ENCODE measurements at regions not wholly inside any gene's neighbourhood (a gene's known extent, or its start where the extent isn't known, plus 50 kb on each side); places are given as distances from the start of the nearest gene placed in this dataset.

DNA sequence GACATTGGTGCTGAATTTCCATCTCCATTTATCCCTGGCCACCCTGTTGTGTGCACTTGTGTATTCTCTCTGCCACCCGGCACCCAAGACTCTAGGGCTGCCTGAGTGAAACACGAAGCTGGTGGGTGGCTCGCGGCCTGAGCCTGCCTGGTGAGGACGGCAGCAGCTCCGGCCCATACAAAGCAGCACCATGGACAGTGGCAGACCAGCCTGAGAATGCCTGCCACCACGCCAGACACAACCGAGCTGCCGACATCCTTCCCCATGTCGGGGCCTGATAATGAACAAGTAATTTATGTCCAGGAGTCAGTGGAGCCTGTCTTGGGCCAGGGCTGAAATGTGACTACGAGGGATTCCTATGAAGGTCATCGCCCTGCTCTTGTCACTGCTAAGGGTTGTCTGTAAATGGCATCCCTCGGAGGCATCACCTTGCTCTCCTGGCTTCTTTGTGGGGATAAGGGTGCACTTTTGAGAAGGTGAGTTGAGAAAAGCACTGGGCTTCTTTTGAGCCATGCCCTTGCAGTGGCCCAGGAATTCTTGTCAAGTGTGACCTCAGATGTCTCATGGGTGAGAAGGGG, 175.7 kb downstream of the MELK start:
- DNase-seq: peak in 2 of 3 experiments; percentile 5 to 12
- H3K27me3 Mint-ChIP-seq: peaks cover 75 to 99% of the 10 kb centered on the region in 2 donors
- H3K36me3 Mint-ChIP-seq (ENCODE audit: insufficient read depth): peaks cover 2% of the 10 kb centered on the region
- H3K9me3 Mint-ChIP-seq: no peaks in the 10 kb centered on the region
- no peak for ATAC-seq (replicated peaks)
- peaks cover 0 to 2% of the 10 kb centered on the region in 2 donors for H3K4me1 Mint-ChIP-seq (ENCODE audit: low read depth in 2 of 2)
- H3K4me3 Mint-ChIP-seq: no peak overlapping the region
- H3K27ac Mint-ChIP-seq: no peak overlapping the region

GRCh38 chr9:36749461-36749860, 176.8 kb downstream of the MELK start:
- H3K4me1 Mint-ChIP-seq (ENCODE audit: low read depth in 2 of 2): peaks cover 0 to 2% of the 10 kb centered on the region in 2 donors
- H3K27ac Mint-ChIP-seq: no peak overlapping the region
- no peaks in the 10 kb centered on the region for H3K9me3 Mint-ChIP-seq
- ATAC-seq (replicated peaks) (no peak), DNase-seq (no peak)
- H3K4me3 Mint-ChIP-seq: no peak overlapping the region
- peaks cover 2% of the 10 kb centered on the region for H3K36me3 Mint-ChIP-seq (ENCODE audit: insufficient read depth)
- H3K27me3 Mint-ChIP-seq: peaks cover 79 to 99% of the 10 kb centered on the region in 2 donors

DNA sequence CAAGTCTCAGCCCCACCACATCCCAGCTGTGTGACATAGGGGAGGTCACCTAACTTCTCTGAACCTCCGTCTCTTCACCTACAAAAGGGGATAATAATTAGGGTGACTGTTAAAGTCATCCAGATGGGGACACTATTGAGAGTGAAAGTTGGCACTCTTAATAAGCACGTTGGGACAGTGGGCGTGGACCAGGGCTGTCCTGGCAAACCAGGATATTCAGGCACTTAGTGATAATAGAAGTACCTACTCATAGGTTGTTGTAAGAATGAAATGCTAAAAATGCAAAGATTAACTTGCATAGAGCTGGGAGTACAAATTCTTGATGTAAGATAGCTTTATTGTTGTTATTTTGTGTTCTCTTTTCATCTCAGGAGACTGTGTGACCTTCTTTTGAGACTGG, 177.9 kb downstream of the MELK start:
- H3K36me3 Mint-ChIP-seq (ENCODE audit: insufficient read depth): peaks cover 2% of the 10 kb centered on the region
- peaks cover 82 to 99% of the 10 kb centered on the region in 2 donors for H3K27me3 Mint-ChIP-seq
- no peaks in the 10 kb centered on the region for H3K9me3 Mint-ChIP-seq
- H3K4me3 Mint-ChIP-seq: no peak overlapping the region
- DNase-seq: no peak
- ATAC-seq (replicated peaks): no peak
- H3K4me1 Mint-ChIP-seq (ENCODE audit: low read depth in 2 of 2): peaks cover 0 to 2% of the 10 kb centered on the region in 2 donors
- H3K27ac Mint-ChIP-seq: no peak overlapping the region

GRCh38 chr9:36755019-36755418, 182.3 kb downstream of the MELK start:
- H3K27ac Mint-ChIP-seq: no peak overlapping the region
- ATAC-seq (replicated peaks) (no peak), DNase-seq (no peak)
- H3K4me1 Mint-ChIP-seq (ENCODE audit: low read depth in 2 of 2): no peaks in the 10 kb centered on the region
- H3K4me3 Mint-ChIP-seq: no peak overlapping the region
- H3K27me3 Mint-ChIP-seq: peaks cover 68 to 98% of the 10 kb centered on the region in 2 donors
- H3K9me3 Mint-ChIP-seq: no peaks in the 10 kb centered on the region
- H3K36me3 Mint-ChIP-seq (ENCODE audit: insufficient read depth): peaks cover 2% of the 10 kb centered on the region

GRCh38 chr9:36759141-36759540, 186.4 kb downstream of the MELK start:
- H3K4me3 Mint-ChIP-seq: no peak overlapping the region
- DNase-seq: no peak
- H3K27ac Mint-ChIP-seq: no peak overlapping the region
- no peaks in the 10 kb centered on the region for H3K4me1 Mint-ChIP-seq (ENCODE audit: low read depth in 2 of 2)
- H3K36me3 Mint-ChIP-seq (ENCODE audit: insufficient read depth): no peaks in the 10 kb centered on the region
- ATAC-seq (replicated peaks): no peak
- H3K9me3 Mint-ChIP-seq: no peaks in the 10 kb centered on the region
- peaks cover 53 to 83% of the 10 kb centered on the region in 2 donors for H3K27me3 Mint-ChIP-seq

GRCh38 chr9:36759976-36760375, 187.3 kb downstream of the MELK start:
- DNase-seq (no peak), ATAC-seq (replicated peaks) (no peak)
- H3K36me3 Mint-ChIP-seq (ENCODE audit: insufficient read depth): no peaks in the 10 kb centered on the region
- H3K4me1 Mint-ChIP-seq (ENCODE audit: low read depth in 2 of 2): no peaks in the 10 kb centered on the region
- H3K27me3 Mint-ChIP-seq: peaks cover 45 to 75% of the 10 kb centered on the region in 2 donors
- no peak overlapping the region for H3K27ac Mint-ChIP-seq
- H3K4me3 Mint-ChIP-seq: no peak overlapping the region
- no peaks in the 10 kb centered on the region for H3K9me3 Mint-ChIP-seq

- no peaks in the 10 kb centered on the region for H3K9me3 Mint-ChIP-seq
- no peak overlapping the region for H3K27ac Mint-ChIP-seq
- DNase-seq (no peak), ATAC-seq (replicated peaks) (no peak)
- peaks cover 37 to 66% of the 10 kb centered on the region in 2 donors for H3K27me3 Mint-ChIP-seq
- no peaks in the 10 kb centered on the region for H3K4me1 Mint-ChIP-seq (ENCODE audit: low read depth in 2 of 2)
- H3K36me3 Mint-ChIP-seq (ENCODE audit: insufficient read depth): no peaks in the 10 kb centered on the region
- no peak overlapping the region for H3K4me3 Mint-ChIP-seq
Observed at GRCh38 chr9:36760667-36761420, 188.1 kb downstream of the MELK start.

- H3K27ac Mint-ChIP-seq: no peak overlapping the region
- H3K9me3 Mint-ChIP-seq: no peaks in the 10 kb centered on the region
- DNase-seq: no peak
Observed at GRCh38 chr9:36762958-36763357, 190.3 kb downstream of the MELK start.

GRCh38 chr9:36763778-36764177, 191.1 kb downstream of the MELK start:
- H3K9me3 Mint-ChIP-seq: no peaks in the 10 kb centered on the region
- H3K4me1 Mint-ChIP-seq (ENCODE audit: low read depth in 2 of 2): peaks cover 0 to 7% of the 10 kb centered on the region in 2 donors

More at GRCh38 chr9:36762958-36763357, 190.3 kb downstream of the MELK start:
- Mint-ChIP-seq H3K4me1 (ENCODE audit: low read depth in 2 of 2) (peaks cover 0 to 7% of the 10 kb centered on the region in 2 donors), H3K36me3 (ENCODE audit: insufficient read depth) (no peaks in the 10 kb centered on the region), H3K27me3 (peaks cover 33 to 46% of the 10 kb centered on the region in 2 donors), H3K4me3 (no peak overlapping the region)
- no peak for ATAC-seq (replicated peaks)

GRCh38 chr9:36764364-36765076, 191.8 kb downstream of the MELK start:
- Mint-ChIP-seq H3K4me3 (no peak overlapping the region), H3K9me3 (no peaks in the 10 kb centered on the region), H3K27me3 (peaks cover 30 to 37% of the 10 kb centered on the region in 2 donors), H3K27ac (no peak overlapping the region), H3K4me1 (ENCODE audit: low read depth in 2 of 2) (peaks cover 0 to 7% of the 10 kb centered on the region in 2 donors), H3K36me3 (ENCODE audit: insufficient read depth) (no peaks in the 10 kb centered on the region)
- DNase-seq: no peak
- no peak for ATAC-seq (replicated peaks)

More at GRCh38 chr9:36763778-36764177, 191.1 kb downstream of the MELK start:
- DNase-seq (no peak), ATAC-seq (replicated peaks) (no peak)
- Mint-ChIP-seq H3K27ac (no peak overlapping the region), H3K4me3 (no peak overlapping the region), H3K36me3 (ENCODE audit: insufficient read depth) (no peaks in the 10 kb centered on the region), H3K27me3 (peaks cover 30 to 38% of the 10 kb centered on the region in 2 donors)

DNA sequence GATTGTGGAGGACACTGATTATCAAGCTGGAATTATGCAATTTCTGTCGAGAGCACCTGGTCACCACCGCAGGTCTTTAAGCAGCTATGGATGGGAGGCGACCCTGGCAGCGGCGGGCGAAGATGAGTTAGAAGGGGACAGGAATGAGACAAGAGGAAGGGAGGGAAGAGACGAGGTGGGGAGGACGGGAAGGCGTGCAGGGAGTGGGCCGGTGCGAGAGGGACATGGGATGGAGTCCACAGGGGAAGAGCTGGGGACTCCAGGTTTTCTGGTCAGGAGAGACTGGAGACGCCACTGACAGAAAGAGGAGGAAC, 192.3 kb downstream of the MELK start:
- ATAC-seq (replicated peaks) (no peak), DNase-seq (no peak)
- Mint-ChIP-seq H3K4me1 (ENCODE audit: low read depth in 2 of 2) (peaks cover 0 to 7% of the 10 kb centered on the region in 2 donors), H3K27me3 (peaks cover 30 to 37% of the 10 kb centered on the region in 2 donors), H3K36me3 (ENCODE audit: insufficient read depth) (no peaks in the 10 kb centered on the region), H3K9me3 (no peaks in the 10 kb centered on the region), H3K4me3 (no peak overlapping the region), H3K27ac (no peak overlapping the region)

DNA sequence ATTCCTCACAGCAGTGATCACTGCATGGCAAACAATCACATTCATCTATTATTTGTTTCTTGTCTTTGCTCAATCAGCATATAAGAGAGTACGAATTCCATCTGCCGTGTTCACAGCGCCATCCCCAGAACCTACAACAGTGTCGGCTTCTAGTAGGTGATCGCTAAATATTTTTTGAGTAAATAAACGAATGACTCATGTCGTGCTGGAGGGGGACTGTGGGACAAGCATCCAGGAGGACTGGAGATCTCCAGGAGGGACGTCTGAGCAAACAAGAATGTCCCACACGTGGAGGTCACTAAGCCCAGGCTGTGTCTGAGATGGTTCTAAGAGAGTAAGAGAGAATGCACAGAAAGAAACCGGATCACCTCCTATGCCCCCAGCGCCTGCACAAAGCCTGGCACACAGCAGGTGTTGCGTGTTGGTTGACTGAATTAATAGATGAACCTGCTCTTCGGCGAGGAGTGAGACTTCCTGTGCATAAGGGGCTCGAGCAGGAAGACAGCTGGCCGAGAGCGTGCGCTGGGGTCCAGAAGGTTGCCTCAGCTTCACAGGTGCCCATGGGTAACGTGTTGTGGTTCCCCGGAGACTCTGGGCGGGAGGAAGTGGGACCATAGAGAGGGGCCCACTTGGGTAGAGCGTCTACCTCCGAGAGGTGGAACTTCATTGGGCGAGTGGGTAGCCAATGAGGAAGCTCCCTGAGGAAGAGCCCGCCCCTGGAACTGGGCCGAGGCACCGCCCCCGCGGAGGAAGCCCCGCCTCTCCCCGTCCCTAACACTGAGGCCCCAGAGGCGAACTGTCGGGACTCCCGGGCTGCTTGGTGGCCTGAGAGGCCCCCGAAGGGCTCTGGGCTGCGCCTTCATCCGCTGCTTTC, 193.0 kb downstream of the MELK start:
- Mint-ChIP-seq H3K9me3 (no peaks in the 10 kb centered on the region), H3K27me3 (peaks cover 27 to 37% of the 10 kb centered on the region in 2 donors), H3K4me1 (ENCODE audit: low read depth in 2 of 2) (peaks cover 0 to 7% of the 10 kb centered on the region in 2 donors), H3K4me3 (no peak overlapping the region), H3K27ac (peak overlapping the region; percentile 14 to 47), H3K36me3 (ENCODE audit: insufficient read depth) (no peaks in the 10 kb centered on the region)
- DNase-seq (peak; percentile 82 to 87 (median 82)), ATAC-seq (replicated peaks) (peak; percentile 99)

DNA sequence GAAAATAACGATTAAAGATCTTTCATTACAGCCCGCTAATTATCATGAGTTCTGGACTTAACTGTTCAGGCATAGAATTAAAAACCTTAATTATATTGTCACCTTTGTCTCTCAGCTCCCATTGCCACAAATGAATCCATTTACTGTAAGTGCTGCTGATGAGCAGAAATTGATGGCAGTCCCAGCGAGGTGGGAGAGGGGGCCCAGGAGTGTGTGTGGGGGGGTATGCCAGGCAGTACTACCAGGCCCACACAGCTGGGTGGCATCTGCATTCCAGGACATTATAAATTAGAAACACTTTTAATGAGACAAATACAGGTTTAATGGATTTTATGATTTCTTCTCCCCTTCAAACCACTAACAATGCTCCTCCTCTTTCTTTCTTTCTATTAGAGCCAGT, 196.0 kb downstream of the MELK start:
- H3K36me3 Mint-ChIP-seq (ENCODE audit: insufficient read depth): no peaks in the 10 kb centered on the region
- DNase-seq: no peak
- H3K27ac Mint-ChIP-seq: no peak overlapping the region
- no peak for ATAC-seq (replicated peaks)
- no peak overlapping the region for H3K4me3 Mint-ChIP-seq
- peaks cover 34 to 48% of the 10 kb centered on the region in 2 donors for H3K27me3 Mint-ChIP-seq
- no peaks in the 10 kb centered on the region for H3K9me3 Mint-ChIP-seq
- peaks cover 0 to 7% of the 10 kb centered on the region in 2 donors for H3K4me1 Mint-ChIP-seq (ENCODE audit: low read depth in 2 of 2)
